ENCODE measurements at regions not wholly inside any gene's neighbourhood (a gene's known extent, or its start where the extent isn't known, plus 50 kb on each side); places are given as distances from the start of the nearest gene placed in this dataset.

GRCh38 chr3:182220013-182220412 is 508.3 kb downstream of the SOX2 start:
- Histone ChIP-seq H3K9me3 (ENCODE audit: control insufficient read depth, insufficient read depth, low read length) (no peaks in the 10 kb centered on the region), H3F3A (ENCODE audit: control insufficient read depth, insufficient read depth) (no peaks in the 10 kb centered on the region), H3K27ac (ENCODE audit: low read depth, low read length) (no peak overlapping the region), H3K4me1 (ENCODE audit: control insufficient read depth, low read length) (no peaks in the 10 kb centered on the region), H4K20me1 (ENCODE audit: control insufficient read depth, insufficient read depth, low read depth, low read length) (no peaks in the 10 kb centered on the region), H3K9me2 (replicated peaks; ENCODE audit: control insufficient read depth, low read length) (no peaks in the 10 kb centered on the region), H3K79me2 (ENCODE audit: control insufficient read depth, low read length) (no peaks in the 10 kb centered on the region), H3K36me3 (ENCODE audit: control insufficient read depth, low read length) (no peaks in the 10 kb centered on the region), H3K27me3 (ENCODE audit: control insufficient read depth, low read length) (peaks cover 3% of the 10 kb centered on the region; the same call in 1 of the 2 replicates), H3K4me3 (ENCODE audit: low read length) (no peak overlapping the region), H3K4me2 (ENCODE audit: low read length) (no peak overlapping the region)
- TF ChIP-seq EZH2phosphoT487 (IDR thresholded peaks at IDR 0.05; ENCODE audit: borderline replicate concordance, low read length) (no peak), CTCF (IDR thresholded peaks at IDR 0.05; ENCODE audit: low read depth, low read length, poor library complexity, severe bottlenecking) (no peak)

GRCh38 chr3:182220471-182220870 is 508.7 kb downstream of the SOX2 start:
- Histone ChIP-seq H3F3A (ENCODE audit: control insufficient read depth, insufficient read depth) (no peaks in the 10 kb centered on the region), H3K27ac (ENCODE audit: low read depth, low read length) (no peak overlapping the region), H3K79me2 (ENCODE audit: control insufficient read depth, low read length) (no peaks in the 10 kb centered on the region), H3K9me2 (replicated peaks; ENCODE audit: control insufficient read depth, low read length) (no peaks in the 10 kb centered on the region), H4K20me1 (ENCODE audit: control insufficient read depth, insufficient read depth, low read depth, low read length) (no peaks in the 10 kb centered on the region), H3K4me2 (ENCODE audit: low read length) (no peak overlapping the region), H3K36me3 (ENCODE audit: control insufficient read depth, low read length) (no peaks in the 10 kb centered on the region), H3K4me1 (ENCODE audit: control insufficient read depth, low read length) (no peaks in the 10 kb centered on the region), H3K9me3 (ENCODE audit: control insufficient read depth, insufficient read depth, low read length) (no peaks in the 10 kb centered on the region), H3K4me3 (ENCODE audit: low read length) (no peak overlapping the region), H3K27me3 (ENCODE audit: control insufficient read depth, low read length) (peaks cover 3% of the 10 kb centered on the region; the same call in 1 of the 2 replicates)
- TF ChIP-seq EZH2phosphoT487 (IDR thresholded peaks at IDR 0.05; ENCODE audit: borderline replicate concordance, low read length) = no peak
- TF ChIP-seq CTCF (IDR thresholded peaks at IDR 0.05; ENCODE audit: low read depth, low read length, poor library complexity, severe bottlenecking) = no peak

- no peaks in the 10 kb centered on the region for H3K9me3 ChIP-seq (ENCODE audit: control insufficient read depth, insufficient read depth, low read length)
- no peak overlapping the region for H3K27ac ChIP-seq (ENCODE audit: low read depth, low read length)
- no peak overlapping the region for H3K4me2 ChIP-seq (ENCODE audit: low read length)
- TF ChIP-seq CTCF (IDR thresholded peaks at IDR 0.05; ENCODE audit: low read depth, low read length, poor library complexity, severe bottlenecking) (no peak), EZH2phosphoT487 (IDR thresholded peaks at IDR 0.05; ENCODE audit: borderline replicate concordance, low read length) (no peak)
- H3K36me3 ChIP-seq (ENCODE audit: control insufficient read depth, low read length) = no peaks in the 10 kb centered on the region
- no peaks in the 10 kb centered on the region for H3K9me2 ChIP-seq (replicated peaks; ENCODE audit: control insufficient read depth, low read length)
- no peak overlapping the region for H3K4me3 ChIP-seq (ENCODE audit: low read length)
- no peaks in the 10 kb centered on the region for H3K79me2 ChIP-seq (ENCODE audit: control insufficient read depth, low read length)
- H3K27me3 ChIP-seq (ENCODE audit: control insufficient read depth, low read length) = no peaks in the 10 kb centered on the region
- no peaks in the 10 kb centered on the region for H4K20me1 ChIP-seq (ENCODE audit: control insufficient read depth, insufficient read depth, low read depth, low read length)
- H3K4me1 ChIP-seq (ENCODE audit: control insufficient read depth, low read length) = no peaks in the 10 kb centered on the region
- no peaks in the 10 kb centered on the region for H3F3A ChIP-seq (ENCODE audit: control insufficient read depth, insufficient read depth)
These were observed 515.3 kb downstream of the SOX2 start for GRCh38 chr3:182226995-182227394.

- TF ChIP-seq CTCF (IDR thresholded peaks at IDR 0.05; ENCODE audit: low read depth, low read length, poor library complexity, severe bottlenecking) (no peak), EZH2phosphoT487 (IDR thresholded peaks at IDR 0.05; ENCODE audit: borderline replicate concordance, low read length) (no peak)
- Histone ChIP-seq H3K79me2 (ENCODE audit: control insufficient read depth, low read length) (no peaks in the 10 kb centered on the region), H3K9me3 (ENCODE audit: control insufficient read depth, insufficient read depth, low read length) (no peaks in the 10 kb centered on the region), H4K20me1 (ENCODE audit: control insufficient read depth, insufficient read depth, low read depth, low read length) (no peaks in the 10 kb centered on the region), H3K9me2 (replicated peaks; ENCODE audit: control insufficient read depth, low read length) (no peaks in the 10 kb centered on the region), H3K27ac (ENCODE audit: low read depth, low read length) (no peak overlapping the region), H3K36me3 (ENCODE audit: control insufficient read depth, low read length) (no peaks in the 10 kb centered on the region), H3F3A (ENCODE audit: control insufficient read depth, insufficient read depth) (no peaks in the 10 kb centered on the region), H3K27me3 (ENCODE audit: control insufficient read depth, low read length) (no peaks in the 10 kb centered on the region), H3K4me3 (ENCODE audit: low read length) (no peak overlapping the region), H3K4me1 (ENCODE audit: control insufficient read depth, low read length) (no peaks in the 10 kb centered on the region), H3K4me2 (ENCODE audit: low read length) (no peak overlapping the region)
These were observed 521.7 kb downstream of the SOX2 start for GRCh38 chr3:182233405-182233804.
